ENCODE measurements at regions not wholly inside any gene's neighbourhood (a gene's known extent, or its start where the extent isn't known, plus 50 kb on each side); places are given as distances from the start of the nearest gene placed in this dataset.

GRCh38 chr22:49427341-49427740, 400.3 kb downstream of the BRD1 start:
- Histone ChIP-seq H3K27me3 (ENCODE audit: insufficient read depth in 3 of 3, low read length in 2 of 3) (peaks cover 0 to 10% (median 0%) of the 10 kb centered on the region in 3 donors), H3K9me3 (no peaks in the 10 kb centered on the region), H3K27ac (no peak overlapping the region), H3K4me1 (no peaks in the 10 kb centered on the region), H3K4me3 (no peak overlapping the region), H3K36me3 (ENCODE audit: insufficient read depth in 1 of 2, low read depth in 1 of 2) (no peaks in the 10 kb centered on the region)
- TF ChIP-seq, protein P1, sequence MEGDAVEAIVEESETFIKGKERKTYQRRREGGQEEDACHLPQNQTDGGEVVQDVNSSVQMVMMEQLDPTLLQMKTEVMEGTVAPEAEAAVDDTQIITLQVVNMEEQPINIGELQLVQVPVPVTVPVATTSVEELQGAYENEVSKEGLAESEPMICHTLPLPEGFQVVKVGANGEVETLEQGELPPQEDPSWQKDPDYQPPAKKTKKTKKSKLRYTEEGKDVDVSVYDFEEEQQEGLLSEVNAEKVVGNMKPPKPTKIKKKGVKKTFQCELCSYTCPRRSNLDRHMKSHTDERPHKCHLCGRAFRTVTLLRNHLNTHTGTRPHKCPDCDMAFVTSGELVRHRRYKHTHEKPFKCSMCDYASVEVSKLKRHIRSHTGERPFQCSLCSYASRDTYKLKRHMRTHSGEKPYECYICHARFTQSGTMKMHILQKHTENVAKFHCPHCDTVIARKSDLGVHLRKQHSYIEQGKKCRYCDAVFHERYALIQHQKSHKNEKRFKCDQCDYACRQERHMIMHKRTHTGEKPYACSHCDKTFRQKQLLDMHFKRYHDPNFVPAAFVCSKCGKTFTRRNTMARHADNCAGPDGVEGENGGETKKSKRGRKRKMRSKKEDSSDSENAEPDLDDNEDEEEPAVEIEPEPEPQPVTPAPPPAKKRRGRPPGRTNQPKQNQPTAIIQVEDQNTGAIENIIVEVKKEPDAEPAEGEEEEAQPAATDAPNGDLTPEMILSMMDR (IDR thresholded peaks at IDR 0.05) = no peak
- DNase-seq = no peak
- whole genome bisulfite sequencing, 3 donors = 72 to 76% (median 75%) methylated on average over 5 of the region's 5 CpGs
- no peak for ATAC-seq
- intact Hi-C loops (cut with DNase I) = loop anchor here in 1 of 2 donors (10.0 kb wide), 1 partner anchor 63 kb away; no protein-coding TSS in a partner anchor

DNA sequence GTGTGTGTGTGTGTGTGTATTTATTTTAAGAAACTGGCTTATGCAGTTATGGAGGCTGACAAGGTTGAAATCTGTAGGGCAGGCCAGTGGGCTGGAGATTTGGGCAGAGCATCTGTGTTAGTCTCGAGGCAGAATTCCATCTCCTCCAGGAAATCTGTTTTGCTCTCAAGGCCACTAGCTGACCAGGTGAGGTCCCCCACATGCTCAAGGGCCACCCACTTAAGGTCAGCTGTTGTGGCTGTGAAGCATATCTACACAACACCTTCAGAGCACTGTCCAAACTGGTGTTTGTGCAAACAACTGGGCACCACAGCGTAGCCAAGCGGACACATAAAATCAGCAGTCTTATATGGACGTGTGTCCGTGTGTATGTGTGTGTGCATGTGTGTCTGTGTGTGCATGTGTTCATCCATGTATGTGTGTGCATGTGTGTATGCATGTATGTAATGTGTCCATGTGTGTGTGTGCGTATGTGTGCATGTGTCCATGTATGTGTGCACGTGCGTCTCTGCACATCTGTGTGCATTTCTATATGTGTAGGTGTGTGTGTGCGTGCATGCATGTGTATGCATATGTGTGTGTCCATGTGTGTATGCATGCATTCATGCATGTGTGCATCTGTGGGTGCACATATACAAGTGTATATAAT, 400.9 kb downstream of the BRD1 start:
- 87 to 92% (median 88%) methylated on average over 9 of the region's 9 CpGs for WGBS, 3 donors
- intact Hi-C loops (cut with DNase I) = loop anchor here in 1 of 2 donors (10.0 kb wide), 1 partner anchor 62 kb away; no protein-coding TSS in a partner anchor
- H3K27me3 ChIP-seq (ENCODE audit: insufficient read depth in 3 of 3, low read length in 2 of 3) = peaks cover 0 to 10% (median 0%) of the 10 kb centered on the region in 3 donors

GRCh38 chr22:49426098-49426497, 401.6 kb downstream of the BRD1 start:
- Histone ChIP-seq H3K9me3 (no peaks in the 10 kb centered on the region), H3K4me1 (no peaks in the 10 kb centered on the region), H3K4me3 (no peak overlapping the region), H3K36me3 (ENCODE audit: insufficient read depth in 1 of 2, low read depth in 1 of 2) (no peaks in the 10 kb centered on the region), H3K27me3 (ENCODE audit: insufficient read depth in 3 of 3, low read length in 2 of 3) (peaks cover 0 to 10% (median 0%) of the 10 kb centered on the region in 3 donors), H3K27ac (no peak overlapping the region)
- TF ChIP-seq, protein P1 (IDR thresholded peaks at IDR 0.05) = no peak
- intact Hi-C loops (cut with DNase I) = loop anchor here in 1 of 2 donors (10.0 kb wide), 1 partner anchor 61 kb away; no protein-coding TSS in a partner anchor
- ATAC-seq = no peak
- DNase-seq = no peak
- WGBS, 3 donors = 23 to 38% (median 33%) methylated on average over 7 of the region's 7 CpGs

More for the DNA sequence above, 400.9 kb downstream of the BRD1 start:
- ATAC-seq (no peak), DNase-seq (no peak)
- Histone ChIP-seq H3K4me3 (no peak overlapping the region), H3K36me3 (ENCODE audit: insufficient read depth in 1 of 2, low read depth in 1 of 2) (no peaks in the 10 kb centered on the region), H3K4me1 (no peaks in the 10 kb centered on the region), H3K27ac (no peak overlapping the region), H3K9me3 (no peaks in the 10 kb centered on the region)
- TF ChIP-seq, protein P1 (IDR thresholded peaks at IDR 0.05) = no peak

DNA sequence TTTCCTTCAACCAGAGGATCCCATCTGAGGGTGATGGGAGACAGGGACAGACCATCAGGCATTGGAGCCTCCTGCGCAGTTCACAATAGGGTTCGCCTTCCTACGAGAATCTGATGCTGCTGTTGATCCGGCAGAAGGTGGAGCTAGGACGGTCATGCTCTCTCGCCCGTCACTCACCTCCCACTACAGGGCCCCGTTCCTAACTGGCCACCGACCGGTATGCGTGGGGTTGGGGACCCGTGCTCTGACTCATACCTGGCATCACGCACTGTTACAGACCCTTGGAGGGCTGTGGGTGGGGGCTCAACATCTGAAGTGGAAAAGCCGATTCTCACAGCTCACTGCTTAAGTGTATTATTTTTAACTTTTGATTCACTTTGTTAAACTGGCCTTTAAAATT, 402.3 kb downstream of the BRD1 start:
- DNase-seq = no peak
- ATAC-seq = no peak
- Histone ChIP-seq H3K36me3 (ENCODE audit: insufficient read depth in 1 of 2, low read depth in 1 of 2) (no peaks in the 10 kb centered on the region), H3K4me3 (no peak overlapping the region), H3K4me1 (no peaks in the 10 kb centered on the region), H3K27me3 (ENCODE audit: insufficient read depth in 3 of 3, low read length in 2 of 3) (peaks cover 0 to 10% (median 0%) of the 10 kb centered on the region in 3 donors), H3K27ac (no peak overlapping the region), H3K9me3 (no peaks in the 10 kb centered on the region)
- TF ChIP-seq, protein P1 (IDR thresholded peaks at IDR 0.05) = no peak
- 27 to 36% (median 31%) methylated on average over 14 of the region's 14 CpGs for WGBS, 3 donors
- intact Hi-C loops (cut with DNase I) = loop anchor here in 1 of 2 donors (10.0 kb wide), 1 partner anchor 61 kb away; no protein-coding TSS in a partner anchor

Measured in psoas muscle (tissue), 7 donors.